GM21737 (cell line): ENCODE measurements at regions not wholly inside any gene's neighbourhood (a gene's known extent, or its start where the extent isn't known, plus 50 kb on each side); places are given as distances from the start of the nearest gene placed in this dataset.

Experiments
- ATAC-seq: cut with Tn5 transposase; IDR thresholded peaks from one replicate; pipeline ENCODE4 v1.9.1; 2021; ENCODE audit warnings: mild to moderate bottlenecking, moderate library complexity; ENCODE audit not compliant: unreplicated experiment

DNA sequence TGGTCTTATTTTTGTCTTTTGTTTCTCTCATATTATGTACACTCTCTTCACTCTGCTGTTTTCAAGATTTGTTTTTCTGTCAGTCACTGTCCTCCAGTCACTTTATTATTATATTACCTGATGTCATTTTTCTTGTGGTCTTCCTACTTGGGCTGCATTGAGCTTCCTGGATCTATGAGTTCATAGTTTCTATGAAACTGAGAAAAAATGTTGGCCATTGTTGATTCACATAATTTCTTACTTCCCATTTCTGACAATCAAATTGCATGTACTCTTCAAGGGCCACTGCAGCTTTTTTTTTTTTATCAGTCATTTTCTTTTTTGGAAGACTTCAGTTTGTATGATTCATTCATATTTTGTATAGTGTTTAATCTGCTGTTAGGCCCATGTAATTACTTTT lies 1180.6 kb upstream of the GBE1 start:
- ATAC-seq, result no peak

DNA sequence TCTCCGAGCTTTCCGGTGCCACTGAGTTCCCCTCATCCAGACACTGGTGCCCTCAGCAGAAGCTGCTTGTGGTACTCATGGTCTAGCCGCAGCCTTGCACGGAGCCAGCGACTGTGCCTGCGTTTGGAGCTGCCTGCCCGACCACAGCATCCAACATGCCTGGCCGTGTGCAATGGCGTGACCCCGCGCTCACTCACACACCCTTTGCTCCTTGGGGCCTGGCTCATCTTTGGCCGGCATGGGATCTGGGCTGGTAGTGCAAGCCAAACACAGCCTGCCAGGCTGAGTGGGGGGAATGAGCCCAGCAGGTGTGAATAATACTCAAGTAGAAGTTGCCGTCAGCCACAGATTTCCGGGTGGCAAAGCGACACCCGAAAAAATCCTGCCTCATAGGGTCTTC lies 1178.7 kb upstream of the GBE1 start:
- no peak for ATAC-seq

DNA sequence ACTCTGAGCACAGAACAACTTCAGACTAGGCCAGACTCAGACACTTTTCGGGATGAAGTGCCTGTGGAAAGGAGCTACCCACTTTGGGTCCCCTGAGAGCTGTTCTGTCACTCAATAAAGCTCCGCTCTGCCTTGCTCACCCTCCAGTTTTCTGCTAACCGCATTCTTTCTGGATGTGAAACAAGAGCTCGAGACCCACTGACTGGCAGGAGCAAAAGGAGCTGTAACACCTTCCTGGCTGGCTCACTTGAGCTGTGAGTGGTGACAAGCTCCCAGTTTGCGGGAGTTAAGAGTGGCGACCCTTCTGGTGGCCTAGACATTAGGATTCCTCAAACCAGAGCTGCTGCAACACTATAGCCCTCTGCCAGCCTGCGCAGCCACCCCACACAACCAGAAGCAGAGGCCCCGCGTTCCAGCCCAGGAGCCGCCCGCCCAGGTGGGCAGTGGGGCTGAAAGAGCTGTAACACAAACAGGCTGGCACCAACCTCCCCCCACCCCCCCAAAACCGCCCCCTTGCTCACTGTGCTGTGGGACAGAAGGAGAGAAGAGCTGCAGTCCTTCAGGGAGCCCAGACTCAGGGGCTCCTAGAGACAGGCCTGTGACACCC lies 1178.1 kb upstream of the GBE1 start:
- ATAC-seq, result no peak

DNA sequence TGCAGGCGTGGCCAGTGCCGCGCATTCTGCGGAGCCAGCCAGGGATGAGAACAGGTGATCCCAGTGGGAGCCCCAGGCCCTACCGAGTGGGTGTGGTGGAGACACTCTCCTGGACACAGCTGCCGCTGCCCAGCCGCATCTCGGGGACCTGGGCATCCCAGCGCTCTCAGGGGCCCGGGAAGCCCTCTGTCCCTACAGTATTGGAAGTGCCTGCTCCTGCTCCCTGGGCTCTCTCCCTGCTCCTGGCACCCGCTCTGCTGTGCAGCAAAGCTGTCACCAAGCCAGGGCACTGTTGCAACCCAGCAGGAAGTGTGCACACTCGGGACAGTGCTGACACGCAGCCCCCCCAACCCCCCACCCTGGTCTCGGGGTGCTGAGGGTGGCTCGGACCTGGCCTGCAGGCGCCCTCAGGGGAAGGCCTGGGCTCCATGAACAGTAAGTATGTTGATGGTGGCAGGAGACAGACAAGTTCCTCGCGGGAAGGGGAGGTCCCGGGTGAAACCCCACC lies 1177.4 kb upstream of the GBE1 start:
- no peak for ATAC-seq

DNA sequence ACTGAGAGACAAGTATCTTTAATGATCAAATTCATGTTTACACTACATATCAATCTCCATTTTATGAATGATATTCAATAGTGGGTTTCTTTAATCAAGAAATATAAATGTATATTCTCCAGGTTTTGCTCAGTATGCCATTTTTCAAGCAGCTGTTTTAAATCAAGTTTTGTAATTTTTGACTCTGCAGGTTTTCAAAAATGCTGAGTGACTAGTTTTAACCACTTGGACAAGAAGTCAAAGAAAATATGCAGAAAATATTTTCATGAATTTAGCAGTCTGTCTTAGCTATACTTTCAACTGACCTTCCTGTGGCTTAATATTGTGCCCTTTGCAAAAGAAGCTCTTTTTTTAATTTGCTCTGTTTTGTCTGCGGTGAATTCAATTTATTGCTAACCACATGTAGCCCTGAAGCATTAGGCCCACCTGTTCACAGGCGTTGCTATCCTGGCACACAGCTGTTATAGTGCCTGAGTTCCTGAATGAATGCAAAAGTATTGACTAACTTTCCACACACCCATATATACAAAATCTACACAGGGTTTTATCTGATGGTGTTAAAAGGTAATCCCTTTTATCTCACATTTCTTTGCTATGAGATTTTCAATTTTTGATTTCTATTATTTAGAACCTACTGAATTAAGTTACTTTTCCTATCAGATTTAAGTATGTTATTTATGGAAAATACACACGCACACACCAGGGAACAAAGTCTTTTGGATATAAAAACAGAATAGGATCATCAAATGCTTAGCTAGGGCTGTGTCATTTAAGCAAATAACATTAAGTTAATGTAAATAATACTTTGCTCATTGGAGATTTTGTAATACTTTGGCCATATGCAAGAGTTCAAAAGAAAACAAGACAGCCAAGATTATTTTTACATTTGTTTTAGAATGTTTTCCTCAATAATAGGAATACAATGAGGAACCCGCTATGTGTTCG lies 1166.1 kb upstream of the GBE1 start:
- no peak for ATAC-seq

DNA sequence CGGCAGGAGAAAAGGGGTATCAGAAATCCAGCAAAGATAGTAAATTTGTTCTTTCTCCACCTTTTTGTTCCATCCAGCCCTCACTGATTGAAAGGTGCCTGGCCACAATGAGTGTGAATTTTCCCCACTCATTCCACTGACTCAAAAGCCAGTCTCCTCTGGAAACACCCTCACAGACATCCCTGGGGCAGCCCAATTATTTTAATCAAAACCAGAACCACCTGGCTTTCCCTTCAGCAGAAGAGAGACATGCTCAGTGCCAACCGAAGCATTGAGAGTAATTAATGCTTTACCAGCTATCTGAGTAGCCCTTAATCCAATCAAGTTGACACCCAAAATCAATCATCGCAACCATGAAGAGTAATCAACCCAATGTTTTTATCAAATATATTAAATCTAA lies 1129.6 kb upstream of the GBE1 start:
- ATAC-seq, result no peak

DNA sequence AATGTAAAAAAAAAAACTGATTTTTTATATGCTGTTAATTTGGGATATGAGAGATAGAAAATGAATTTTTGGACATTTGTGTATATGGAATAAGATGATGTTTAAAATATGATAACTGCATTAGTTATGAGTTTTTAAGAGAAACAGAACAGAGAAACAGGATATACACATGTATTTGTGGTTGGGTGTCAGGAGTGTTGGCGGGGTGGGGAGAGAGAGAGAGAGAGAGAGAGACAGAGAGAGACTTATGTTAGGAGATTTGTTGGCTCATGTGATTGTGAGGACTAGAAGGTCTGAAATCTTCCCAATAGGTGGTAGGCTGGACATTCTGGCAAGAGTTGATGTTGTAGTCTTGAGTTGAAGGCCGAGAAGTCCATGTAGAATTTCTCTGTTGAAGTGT lies 1121.6 kb upstream of the GBE1 start:
- ATAC-seq, result no peak

DNA sequence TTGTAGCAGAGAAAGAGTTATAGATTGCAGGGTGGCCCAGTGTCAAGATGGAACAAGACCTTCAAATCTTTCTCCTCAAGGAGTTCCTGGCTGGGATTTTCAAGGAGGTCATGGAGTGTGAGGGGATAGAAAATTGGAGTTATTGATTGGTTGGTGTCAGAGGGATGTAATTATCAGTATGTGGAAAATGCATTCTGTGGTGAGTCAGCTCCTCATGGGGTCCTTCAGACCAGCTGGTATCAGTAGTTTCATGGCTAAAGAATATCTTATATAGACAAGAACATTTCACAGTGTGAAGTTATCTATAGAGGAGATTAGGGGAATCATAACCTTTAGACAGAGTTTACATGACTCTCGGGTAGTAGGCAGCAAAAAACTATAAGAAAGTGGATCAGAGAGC lies 1114.0 kb upstream of the GBE1 start:
- ATAC-seq, result no peak

DNA sequence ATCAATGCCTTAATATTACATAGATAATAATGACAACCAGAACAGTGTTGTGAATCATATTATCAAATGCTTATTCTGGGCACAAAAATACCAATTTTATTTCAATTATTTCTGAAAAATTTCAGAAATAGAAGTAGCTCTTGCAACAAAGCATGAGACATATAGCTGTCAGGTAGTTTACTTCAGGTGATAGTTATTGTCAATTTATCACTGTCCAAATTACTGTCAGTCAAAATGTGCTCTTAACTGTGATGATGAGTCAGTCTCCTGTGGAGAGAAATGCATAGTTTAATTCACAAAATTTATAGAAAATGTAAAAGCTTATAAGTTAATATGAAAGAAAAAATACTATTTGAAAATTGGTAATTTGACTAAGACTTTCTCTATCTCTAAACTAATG lies 1078.4 kb upstream of the GBE1 start:
- ATAC-seq, result no peak

DNA sequence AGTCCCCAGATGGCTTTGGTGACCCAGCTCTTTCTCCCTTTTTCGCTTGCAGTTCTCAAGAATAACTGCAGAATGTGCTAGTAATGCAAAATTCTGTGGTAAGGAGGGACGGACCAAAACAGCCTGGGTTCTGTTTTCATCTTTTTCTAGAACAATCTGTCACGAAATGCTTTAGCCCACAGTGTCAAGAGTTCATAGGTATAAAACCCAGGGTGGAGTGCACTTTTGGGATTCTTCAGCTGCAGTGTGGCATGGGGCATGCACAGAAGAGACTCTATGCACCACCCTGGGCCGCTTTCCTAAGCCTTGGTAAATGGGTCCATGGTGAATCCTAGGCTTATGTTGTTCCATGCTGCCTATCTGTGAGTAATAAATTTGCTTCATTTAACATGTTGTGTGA lies 1072.7 kb upstream of the GBE1 start:
- no peak for ATAC-seq

DNA sequence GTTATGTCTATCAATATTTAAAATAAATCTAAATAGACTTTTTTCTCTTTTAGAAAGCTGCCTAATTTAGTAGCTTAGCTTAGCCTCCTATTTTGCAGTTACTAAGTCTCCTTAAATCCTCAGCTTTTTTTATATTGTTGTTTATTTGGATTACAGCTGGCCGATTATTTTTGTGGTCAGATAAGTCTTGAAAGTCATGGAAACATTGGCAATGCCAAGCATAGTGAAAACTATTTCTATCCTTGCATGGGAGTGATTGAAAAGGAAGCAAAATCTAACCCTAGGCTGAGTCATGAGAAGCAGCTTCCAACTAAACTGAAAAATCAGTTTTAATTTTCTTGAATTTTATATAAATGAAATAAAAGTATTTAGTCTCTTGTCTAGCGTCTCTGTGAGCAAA lies 1063.0 kb upstream of the GBE1 start:
- no peak for ATAC-seq

DNA sequence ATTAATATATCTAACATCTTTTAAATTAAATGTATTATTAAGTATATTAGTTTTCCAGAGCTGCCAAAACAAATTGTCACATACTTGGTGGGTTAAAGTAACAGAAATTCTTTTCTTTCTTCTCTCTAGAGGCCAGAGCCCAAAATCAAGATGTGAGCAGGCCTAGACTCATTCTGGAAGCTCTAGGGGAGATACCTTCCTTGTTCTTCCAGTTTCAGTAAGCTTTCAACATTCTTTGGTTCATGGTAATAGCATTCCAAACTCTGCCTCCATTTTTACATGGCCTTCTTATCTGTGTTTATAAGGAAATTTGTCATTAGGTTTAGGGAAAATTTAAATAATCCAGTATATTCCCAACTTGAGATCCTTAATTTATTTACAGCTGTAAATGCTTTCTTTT lies 1054.6 kb upstream of the GBE1 start:
- ATAC-seq, result no peak

DNA sequence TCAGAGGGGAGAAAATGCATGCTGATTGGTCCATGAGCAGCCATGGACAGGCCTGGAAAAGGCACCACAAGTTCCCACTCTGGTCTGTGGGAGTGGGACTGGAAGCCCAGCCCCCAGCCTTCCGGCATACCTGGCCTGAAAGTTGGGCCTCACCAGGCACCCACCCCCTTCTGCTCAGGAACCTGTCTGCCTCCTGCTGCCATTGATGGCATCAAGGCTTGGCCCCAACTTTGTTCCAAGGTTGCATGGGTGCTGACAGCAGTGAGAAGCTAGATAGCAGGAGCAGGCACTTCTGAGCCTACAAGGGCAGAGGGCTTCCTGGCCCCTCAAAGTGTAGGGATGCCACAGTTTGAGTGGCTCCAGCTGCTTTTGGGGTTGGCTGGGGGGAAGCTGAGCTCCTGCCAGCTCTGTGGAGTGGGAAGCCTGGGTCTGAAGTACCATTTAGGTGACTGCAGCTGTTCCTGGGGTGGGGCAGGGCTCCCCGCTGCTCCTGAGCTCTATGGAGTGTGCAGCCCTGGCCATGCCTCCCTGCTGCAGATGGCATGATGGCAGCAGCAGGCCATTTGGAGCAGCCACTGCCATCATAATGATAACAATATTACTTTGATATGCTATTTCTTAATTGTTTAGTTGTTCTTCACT lies 1054.1 kb upstream of the GBE1 start:
- no peak for ATAC-seq

DNA sequence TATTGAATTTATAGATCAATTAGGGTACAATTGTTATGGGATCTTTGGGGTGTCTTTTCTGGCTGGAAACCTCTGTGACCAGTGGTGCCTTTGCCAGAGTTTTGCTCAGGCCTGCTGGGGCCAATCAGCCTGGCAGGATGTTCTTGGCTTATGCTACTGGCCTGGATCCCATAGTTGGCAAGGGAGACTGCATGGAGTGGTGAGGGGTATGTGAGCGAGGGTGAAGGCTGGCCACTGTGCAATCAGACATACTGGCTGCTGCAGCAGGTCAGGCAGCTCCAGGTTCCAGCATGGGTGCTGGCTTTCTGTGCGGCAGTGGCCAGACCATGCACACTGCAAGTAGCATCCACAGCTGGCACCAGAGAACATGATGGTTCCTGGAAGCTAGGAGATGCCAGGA lies 1053.2 kb upstream of the GBE1 start:
- no peak for ATAC-seq

DNA sequence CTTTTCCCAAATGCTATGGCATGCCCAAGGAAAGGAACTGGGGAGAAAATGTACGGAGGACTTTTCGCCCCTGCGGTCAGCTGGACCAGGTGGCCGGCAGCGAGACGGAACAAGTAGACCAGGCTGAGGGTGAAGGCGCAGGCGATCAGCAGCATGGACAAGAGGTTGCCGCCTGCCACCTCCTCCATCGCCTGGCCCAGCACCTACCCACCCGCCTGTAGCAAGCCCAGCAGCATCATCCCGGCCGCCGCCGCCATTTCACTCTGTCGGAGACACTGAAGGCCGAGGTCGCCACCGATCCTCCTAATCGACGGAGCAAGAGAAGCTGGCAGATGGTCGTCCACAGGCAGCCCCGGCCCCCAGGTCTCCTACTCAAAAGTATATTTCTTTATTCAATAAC lies 1046.3 kb upstream of the GBE1 start:
- ATAC-seq, result no peak

DNA sequence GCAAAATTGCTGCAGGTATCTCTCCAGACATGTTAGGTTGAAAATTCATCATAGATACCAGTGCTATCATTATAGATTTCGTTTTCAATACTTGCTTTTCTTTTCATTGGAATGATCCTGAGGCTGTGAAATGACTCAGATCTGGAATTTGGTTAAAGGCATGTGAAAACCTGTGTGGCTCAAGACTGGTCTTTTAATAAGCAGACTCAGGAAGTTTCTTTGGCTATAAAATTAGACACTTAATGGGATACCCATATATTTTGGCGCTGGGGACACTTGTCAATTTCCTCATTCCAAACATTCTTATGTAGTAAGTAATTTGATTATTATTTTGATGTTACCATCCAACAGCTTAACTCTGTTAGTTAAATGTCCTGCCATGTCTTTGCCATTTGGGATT lies 1041.1 kb upstream of the GBE1 start:
- ATAC-seq, result no peak

DNA sequence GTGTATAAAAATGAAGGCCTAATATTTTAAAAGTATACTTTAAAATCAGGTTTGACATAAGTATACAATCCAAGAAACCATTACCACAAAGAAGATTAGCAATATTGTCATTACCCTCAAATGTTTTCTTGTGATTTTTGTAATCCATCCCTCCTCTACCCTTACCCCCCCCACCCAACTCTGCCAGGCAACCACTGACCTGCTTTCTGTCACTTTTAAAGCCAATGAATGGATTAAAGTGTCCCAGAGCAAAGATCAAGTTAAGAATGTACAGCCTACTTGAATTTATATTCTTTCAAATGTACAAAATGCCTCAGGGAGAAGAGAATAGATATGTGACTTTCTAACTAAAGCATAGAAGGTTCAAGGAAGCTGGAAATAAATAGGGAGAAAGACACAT lies 1038.8 kb upstream of the GBE1 start:
- no peak for ATAC-seq

DNA sequence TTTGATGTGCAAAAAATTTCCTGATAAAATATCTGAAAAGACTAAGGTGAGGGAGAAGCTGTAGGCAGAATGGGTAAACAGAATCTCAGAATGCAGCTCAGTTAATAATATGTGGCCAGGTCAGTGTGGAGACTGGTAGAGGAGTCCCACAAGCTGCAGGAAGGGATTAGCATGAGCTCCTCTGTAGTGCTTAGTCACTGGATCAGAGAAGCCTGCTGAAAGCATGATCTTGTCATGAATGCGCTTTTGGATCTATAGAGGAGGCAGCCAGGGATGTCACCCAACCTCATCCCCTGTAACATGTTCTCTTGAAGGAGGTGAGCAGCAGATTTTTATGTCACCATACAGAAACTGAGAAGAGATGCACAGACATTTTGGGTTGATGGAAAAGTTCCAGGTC lies 1035.3 kb upstream of the GBE1 start:
- no peak for ATAC-seq

DNA sequence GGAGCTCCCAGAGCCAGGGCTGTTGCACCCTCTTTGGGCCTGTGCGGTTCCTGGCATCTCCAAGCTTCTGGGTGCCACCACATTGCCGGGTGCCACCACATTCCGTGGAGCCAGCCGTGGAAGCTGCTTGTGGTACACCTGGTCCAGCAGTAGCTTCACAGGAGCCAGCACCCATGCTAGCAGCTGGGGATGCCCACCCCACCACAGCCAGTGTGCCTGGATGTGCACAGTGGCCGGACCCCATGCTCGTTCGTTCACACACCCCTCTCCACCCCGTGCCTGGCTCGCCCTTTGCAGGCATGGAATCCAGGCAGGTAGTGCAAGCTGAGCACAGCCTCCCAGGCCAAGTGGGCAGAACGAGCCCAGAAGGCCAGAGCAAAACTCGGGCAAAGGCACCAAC lies 1029.8 kb upstream of the GBE1 start:
- ATAC-seq, result no peak

DNA sequence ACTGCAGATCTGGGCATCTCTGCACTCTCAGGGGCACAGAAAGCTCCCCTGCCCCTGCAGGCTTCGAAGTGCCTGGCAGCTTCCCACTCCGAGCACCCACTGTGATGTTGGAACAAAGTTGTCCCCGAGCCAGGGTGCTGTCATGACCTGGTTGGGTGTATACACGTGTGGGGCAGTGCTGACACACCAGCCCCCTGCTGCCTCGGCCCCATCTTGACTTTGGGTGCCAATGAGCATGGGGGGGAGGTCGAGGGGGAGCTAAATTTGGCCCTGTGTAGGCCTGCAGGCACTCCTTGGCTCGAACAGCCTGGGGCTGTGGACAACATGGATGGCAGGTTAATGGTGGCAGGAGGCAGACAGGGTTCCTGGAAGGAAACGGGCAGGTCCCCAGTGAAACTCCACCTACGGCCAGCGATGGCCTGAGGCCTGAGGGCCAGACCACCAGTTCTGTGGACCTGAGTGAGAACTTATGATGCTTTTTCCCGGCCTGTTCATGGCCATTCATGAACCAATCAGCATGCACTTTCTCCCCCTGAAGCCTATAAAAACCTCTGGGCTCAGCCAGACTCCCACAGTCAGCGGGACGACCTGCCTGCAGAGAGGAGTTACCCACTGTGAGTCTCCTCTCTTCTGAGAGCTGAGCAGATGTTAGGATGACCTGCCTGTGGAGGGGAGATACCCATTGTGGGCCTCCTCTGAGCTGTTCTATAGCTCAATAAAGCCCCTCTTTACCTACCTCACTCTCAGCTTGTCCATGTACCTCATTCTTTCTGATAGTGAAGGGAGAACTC lies 1029.1 kb upstream of the GBE1 start:
- no peak for ATAC-seq

DNA sequence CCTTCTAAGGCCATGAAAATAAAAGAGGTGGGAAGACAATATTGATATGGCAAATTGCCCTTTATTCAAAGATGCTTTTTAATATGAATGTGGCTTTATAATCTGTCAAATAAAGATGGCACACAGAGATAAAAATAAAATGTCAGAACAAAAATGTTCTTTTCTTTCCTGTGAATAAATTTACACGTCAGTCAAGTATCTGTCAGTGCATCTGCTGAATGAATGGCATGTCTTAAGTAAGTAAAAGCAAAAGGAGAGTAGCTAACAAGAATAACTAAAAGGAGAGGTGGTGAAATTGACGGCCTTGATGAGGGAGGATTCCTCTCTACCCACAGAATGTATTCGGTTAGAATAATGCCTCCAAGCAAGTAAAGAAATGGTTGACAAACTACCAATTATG lies 1021.7 kb upstream of the GBE1 start:
- no peak for ATAC-seq
